ENCODE measurements at regions not wholly inside any gene's neighbourhood (a gene's known extent, or its start where the extent isn't known, plus 50 kb on each side); places are given as distances from the start of the nearest gene placed in this dataset.

DNA sequence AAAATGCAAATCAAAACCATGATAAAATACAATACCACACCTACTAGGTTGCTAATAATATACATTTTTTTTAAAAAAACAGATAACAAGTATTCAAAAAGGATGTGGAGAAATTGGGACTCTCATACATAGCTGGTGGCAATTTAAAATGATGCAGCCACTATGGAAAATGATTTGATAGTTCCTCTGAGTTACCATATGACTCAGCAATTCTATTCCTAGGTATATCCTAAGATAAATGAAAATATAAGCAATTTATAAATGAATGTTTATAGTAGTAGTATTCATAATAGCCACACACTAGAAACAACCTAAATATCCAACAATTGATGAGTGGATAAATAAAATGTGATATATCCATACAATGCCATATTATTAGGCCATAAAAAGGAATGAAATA is 210.2 kb downstream of the MREG start:
- TF ChIP-seq, protein P1, sequence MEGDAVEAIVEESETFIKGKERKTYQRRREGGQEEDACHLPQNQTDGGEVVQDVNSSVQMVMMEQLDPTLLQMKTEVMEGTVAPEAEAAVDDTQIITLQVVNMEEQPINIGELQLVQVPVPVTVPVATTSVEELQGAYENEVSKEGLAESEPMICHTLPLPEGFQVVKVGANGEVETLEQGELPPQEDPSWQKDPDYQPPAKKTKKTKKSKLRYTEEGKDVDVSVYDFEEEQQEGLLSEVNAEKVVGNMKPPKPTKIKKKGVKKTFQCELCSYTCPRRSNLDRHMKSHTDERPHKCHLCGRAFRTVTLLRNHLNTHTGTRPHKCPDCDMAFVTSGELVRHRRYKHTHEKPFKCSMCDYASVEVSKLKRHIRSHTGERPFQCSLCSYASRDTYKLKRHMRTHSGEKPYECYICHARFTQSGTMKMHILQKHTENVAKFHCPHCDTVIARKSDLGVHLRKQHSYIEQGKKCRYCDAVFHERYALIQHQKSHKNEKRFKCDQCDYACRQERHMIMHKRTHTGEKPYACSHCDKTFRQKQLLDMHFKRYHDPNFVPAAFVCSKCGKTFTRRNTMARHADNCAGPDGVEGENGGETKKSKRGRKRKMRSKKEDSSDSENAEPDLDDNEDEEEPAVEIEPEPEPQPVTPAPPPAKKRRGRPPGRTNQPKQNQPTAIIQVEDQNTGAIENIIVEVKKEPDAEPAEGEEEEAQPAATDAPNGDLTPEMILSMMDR (IDR thresholded peaks at IDR 0.05): no peak
- TF ChIP-seq POLR2AphosphoS5 (IDR thresholded peaks at IDR 0.05) (no peak), POLR2A (IDR thresholded peaks at IDR 0.05) (no peak)
